ENCODE measurements at regions not wholly inside any gene's neighbourhood (a gene's known extent, or its start where the extent isn't known, plus 50 kb on each side); places are given as distances from the start of the nearest gene placed in this dataset.
"Not testable (repeated sequence)": the region's sequence is repeated elsewhere in the genome, so short reads cannot be mapped to it uniquely, and the experiment has no call there.

GRCh38 chr14:30243207-30243606 lies 315.6 kb upstream of the PRKD1 start:
- Mint-ChIP-seq H3K4me1 (no peaks in the 10 kb centered on the region), H3K9me3 (no peaks in the 10 kb centered on the region), H3K4me3 (no peak overlapping the region), H3K36me3 (no peaks in the 10 kb centered on the region), H3K27ac (no peak overlapping the region)
- DNase-seq (ENCODE audit: low spot score in 2 of 2) (no peak), ATAC-seq (no peak)

GRCh38 chr14:30243805-30244204 lies 315.2 kb upstream of the G2E3 start:
- no peak for DNase-seq (ENCODE audit: low spot score in 2 of 2)
- Mint-ChIP-seq H3K9me3 (no peaks in the 10 kb centered on the region), H3K27ac (no peak overlapping the region), H3K4me1 (no peaks in the 10 kb centered on the region), H3K36me3 (no peaks in the 10 kb centered on the region), H3K4me3 (no peak overlapping the region)
- ATAC-seq: no peak

- not testable (repeated sequence) for H3K36me3 Mint-ChIP-seq; H3K27ac Mint-ChIP-seq; H3K9me3 Mint-ChIP-seq; H3K4me3 Mint-ChIP-seq; DNase-seq (ENCODE audit: low spot score in 2 of 2); H3K4me1 Mint-ChIP-seq; ATAC-seq
Observed at GRCh38 chr14:30244348-30244747, 314.6 kb upstream of the G2E3 start.

- H3K9me3 Mint-ChIP-seq: peaks cover 4% of the 10 kb centered on the region
- no peaks in the 10 kb centered on the region for H3K4me1 Mint-ChIP-seq
- ATAC-seq: no peak
- no peaks in the 10 kb centered on the region for H3K36me3 Mint-ChIP-seq
- H3K27ac Mint-ChIP-seq: no peak overlapping the region
- DNase-seq (ENCODE audit: low spot score in 2 of 2): no peak
- no peak overlapping the region for H3K4me3 Mint-ChIP-seq
Observed at GRCh38 chr14:30251017-30251416, 307.9 kb upstream of the G2E3 start.

GRCh38 chr14:30251557-30252100 lies 307.3 kb upstream of the G2E3 start:
- DNase-seq (ENCODE audit: low spot score in 2 of 2) (no peak), ATAC-seq (no peak)
- Mint-ChIP-seq H3K27ac (no peak overlapping the region), H3K4me3 (no peak overlapping the region), H3K9me3 (peaks cover 6% of the 10 kb centered on the region), H3K4me1 (no peaks in the 10 kb centered on the region), H3K36me3 (no peaks in the 10 kb centered on the region)

GRCh38 chr14:30252151-30252550 lies 306.8 kb upstream of the G2E3 start:
- Mint-ChIP-seq H3K36me3 (no peaks in the 10 kb centered on the region), H3K27ac (no peak overlapping the region), H3K4me1 (no peaks in the 10 kb centered on the region), H3K9me3 (peaks cover 6% of the 10 kb centered on the region), H3K4me3 (no peak overlapping the region)
- DNase-seq (ENCODE audit: low spot score in 2 of 2): no peak
- ATAC-seq: no peak

- ATAC-seq (no peak), DNase-seq (ENCODE audit: low spot score in 2 of 2) (no peak)
- Mint-ChIP-seq H3K36me3 (no peaks in the 10 kb centered on the region), H3K9me3 (peaks cover 10% of the 10 kb centered on the region), H3K27ac (no peak overlapping the region), H3K4me3 (no peak overlapping the region), H3K4me1 (no peaks in the 10 kb centered on the region)
Observed at GRCh38 chr14:30252783-30253674, 305.9 kb upstream of the G2E3 start.

- H3K36me3 Mint-ChIP-seq: no peaks in the 10 kb centered on the region
- H3K4me3 Mint-ChIP-seq: no peak overlapping the region
- DNase-seq (ENCODE audit: low spot score in 2 of 2) (no peak), ATAC-seq (no peak)
- H3K4me1 Mint-ChIP-seq: no peaks in the 10 kb centered on the region
- no peak overlapping the region for H3K27ac Mint-ChIP-seq
- H3K9me3 Mint-ChIP-seq: peaks cover 16% of the 10 kb centered on the region
Observed at GRCh38 chr14:30256627-30257026, 302.3 kb upstream of the G2E3 start.

GRCh38 chr14:30257946-30258661 lies 300.9 kb upstream of the G2E3 start:
- H3K4me1 Mint-ChIP-seq: no peaks in the 10 kb centered on the region
- H3K27ac Mint-ChIP-seq: no peak overlapping the region

GRCh38 chr14:30260833-30261607 lies 297.9 kb upstream of the G2E3 start:
- no peak for ATAC-seq
- Mint-ChIP-seq H3K4me1 (no peaks in the 10 kb centered on the region), H3K27ac (no peak overlapping the region), H3K9me3 (peaks cover 12% of the 10 kb centered on the region), H3K4me3 (no peak overlapping the region), H3K36me3 (no peaks in the 10 kb centered on the region)
- DNase-seq (ENCODE audit: low spot score in 2 of 2): no peak

More at GRCh38 chr14:30257946-30258661, 300.9 kb upstream of the G2E3 start:
- Mint-ChIP-seq H3K9me3 (peaks cover 15% of the 10 kb centered on the region), H3K4me3 (no peak overlapping the region), H3K36me3 (no peaks in the 10 kb centered on the region)
- DNase-seq (ENCODE audit: low spot score in 2 of 2) (no peak), ATAC-seq (no peak)

- no peak overlapping the region for H3K4me3 Mint-ChIP-seq
- peaks cover 6% of the 10 kb centered on the region for H3K9me3 Mint-ChIP-seq
- ATAC-seq (no peak), DNase-seq (ENCODE audit: low spot score in 2 of 2) (no peak)
- no peak overlapping the region for H3K27ac Mint-ChIP-seq
- H3K36me3 Mint-ChIP-seq: no peaks in the 10 kb centered on the region
- H3K4me1 Mint-ChIP-seq: no peaks in the 10 kb centered on the region
Observed at GRCh38 chr14:30264161-30264560, 294.8 kb upstream of the G2E3 start.

- DNase-seq (ENCODE audit: low spot score in 2 of 2): no peak
- H3K36me3 Mint-ChIP-seq: no peaks in the 10 kb centered on the region
- no peak for ATAC-seq
- no peak overlapping the region for H3K4me3 Mint-ChIP-seq
- H3K27ac Mint-ChIP-seq: no peak overlapping the region
- H3K9me3 Mint-ChIP-seq: peaks cover 9% of the 10 kb centered on the region
- H3K4me1 Mint-ChIP-seq: no peaks in the 10 kb centered on the region
Observed at GRCh38 chr14:30266290-30266689, 292.7 kb upstream of the G2E3 start.

- Mint-ChIP-seq H3K36me3 (no peaks in the 10 kb centered on the region), H3K27ac (no peak overlapping the region), H3K4me1 (no peaks in the 10 kb centered on the region), H3K4me3 (no peak overlapping the region), H3K9me3 (peaks cover 9% of the 10 kb centered on the region)
- DNase-seq (ENCODE audit: low spot score in 2 of 2) (no peak), ATAC-seq (no peak)
Observed at GRCh38 chr14:30267141-30267540, 291.8 kb upstream of the G2E3 start.

GRCh38 chr14:30270200-30271161 lies 288.5 kb upstream of the G2E3 start:
- peak; percentile 77 for ATAC-seq
- no peak overlapping the region for H3K4me3 Mint-ChIP-seq
- DNase-seq (ENCODE audit: low spot score in 2 of 2): peak; percentile 20 to 71
- no peak overlapping the region for H3K27ac Mint-ChIP-seq
- H3K36me3 Mint-ChIP-seq: no peaks in the 10 kb centered on the region
- peaks cover 9% of the 10 kb centered on the region for H3K9me3 Mint-ChIP-seq
- H3K4me1 Mint-ChIP-seq: no peaks in the 10 kb centered on the region

Measured in stimulated activated effector memory CD8-positive, alpha-beta T cell treated with anti-CD3 and anti-CD28 coated beads, Interleukin-12 subunit alpha, Interleukin-12 subunit beta, amount 100 ng/mL, for 72 hours (primary cell).